ENCODE measurements at regions not wholly inside any gene's neighbourhood (a gene's known extent, or its start where the extent isn't known, plus 50 kb on each side); places are given as distances from the start of the nearest gene placed in this dataset.

DNA sequence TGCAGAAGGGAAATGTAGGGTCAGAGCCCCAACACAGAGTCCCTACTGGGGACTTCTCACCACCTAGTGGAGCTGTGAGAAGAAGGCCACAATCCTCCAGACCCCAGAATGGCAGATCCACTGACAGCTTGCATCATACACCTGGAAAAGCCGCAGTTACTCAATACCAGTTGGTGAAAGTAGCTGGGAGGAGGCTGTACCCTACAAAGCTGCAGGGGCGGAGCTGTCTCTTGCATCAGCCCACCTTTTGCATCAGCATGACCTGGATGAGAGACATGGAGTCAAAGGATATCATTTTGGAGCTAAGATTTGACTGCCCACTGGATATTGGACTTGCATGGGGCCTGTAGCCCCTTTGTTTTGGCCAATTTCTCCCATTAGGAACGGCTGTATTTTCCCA lies 237.3 kb downstream of the CALCRL start:
- Histone ChIP-seq H3K79me2 (ENCODE audit: insufficient read depth, low read length) (no peaks in the 10 kb centered on the region), H2AFZ (ENCODE audit: low read depth, low read length, severe bottlenecking) (no peak overlapping the region)

DNA sequence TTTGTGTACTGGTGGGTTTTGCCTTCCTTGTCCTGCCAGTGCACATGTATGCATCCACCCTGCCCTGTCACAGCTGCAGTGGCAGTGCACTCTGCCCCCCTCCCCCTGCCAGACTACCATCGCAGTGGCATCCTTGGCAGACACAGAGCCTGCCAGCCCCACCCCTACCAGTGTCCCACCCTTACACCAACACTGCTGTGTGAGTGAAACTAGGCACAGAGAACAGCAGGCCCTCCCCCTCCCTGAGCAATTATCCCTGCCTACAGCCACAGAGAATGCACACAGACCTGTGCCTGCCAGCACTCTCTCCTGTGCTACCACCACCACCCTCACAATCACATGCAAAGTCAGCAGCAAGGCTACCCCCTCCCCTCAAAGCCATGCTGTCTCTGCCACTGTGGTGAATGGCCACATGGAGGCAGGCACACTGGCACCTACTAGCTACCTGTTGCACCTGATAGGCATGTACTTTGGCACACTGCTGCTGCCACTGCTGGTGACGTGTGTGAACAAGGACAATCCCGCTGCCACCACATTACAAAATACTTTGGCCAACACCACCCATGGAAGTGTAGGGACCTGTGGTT lies 239.8 kb downstream of the CALCRL start:
- H3K27me3 ChIP-seq (ENCODE audit: low read length) = no peaks in the 10 kb centered on the region
- H4K20me1 ChIP-seq (ENCODE audit: low read depth, low read length) = no peaks in the 10 kb centered on the region
- H3K27ac ChIP-seq (ENCODE audit: low read depth, low read length) = no peak overlapping the region
- no peaks in the 10 kb centered on the region for H3K36me3 ChIP-seq (ENCODE audit: low read length)
- TF ChIP-seq EZH2phosphoT487 (conservative IDR thresholded peaks at IDR 0.05; ENCODE audit: low read length) = no peak
- TF ChIP-seq, protein P1, sequence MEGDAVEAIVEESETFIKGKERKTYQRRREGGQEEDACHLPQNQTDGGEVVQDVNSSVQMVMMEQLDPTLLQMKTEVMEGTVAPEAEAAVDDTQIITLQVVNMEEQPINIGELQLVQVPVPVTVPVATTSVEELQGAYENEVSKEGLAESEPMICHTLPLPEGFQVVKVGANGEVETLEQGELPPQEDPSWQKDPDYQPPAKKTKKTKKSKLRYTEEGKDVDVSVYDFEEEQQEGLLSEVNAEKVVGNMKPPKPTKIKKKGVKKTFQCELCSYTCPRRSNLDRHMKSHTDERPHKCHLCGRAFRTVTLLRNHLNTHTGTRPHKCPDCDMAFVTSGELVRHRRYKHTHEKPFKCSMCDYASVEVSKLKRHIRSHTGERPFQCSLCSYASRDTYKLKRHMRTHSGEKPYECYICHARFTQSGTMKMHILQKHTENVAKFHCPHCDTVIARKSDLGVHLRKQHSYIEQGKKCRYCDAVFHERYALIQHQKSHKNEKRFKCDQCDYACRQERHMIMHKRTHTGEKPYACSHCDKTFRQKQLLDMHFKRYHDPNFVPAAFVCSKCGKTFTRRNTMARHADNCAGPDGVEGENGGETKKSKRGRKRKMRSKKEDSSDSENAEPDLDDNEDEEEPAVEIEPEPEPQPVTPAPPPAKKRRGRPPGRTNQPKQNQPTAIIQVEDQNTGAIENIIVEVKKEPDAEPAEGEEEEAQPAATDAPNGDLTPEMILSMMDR (IDR thresholded peaks at IDR 0.05; ENCODE audit: insufficient read depth, low read length, poor library complexity, severe bottlenecking) = no peak
- H3F3A ChIP-seq (ENCODE audit: insufficient read depth) = no peaks in the 10 kb centered on the region
- H3K9me3 ChIP-seq (ENCODE audit: insufficient read depth, low read length) = no peaks in the 10 kb centered on the region
- H3K4me2 ChIP-seq (ENCODE audit: low read depth, low read length, poor library complexity, severe bottlenecking) = no peak overlapping the region
- no peaks in the 10 kb centered on the region for H3K9me2 ChIP-seq (replicated peaks; ENCODE audit: insufficient read depth, low read length)
- H3K9ac ChIP-seq (ENCODE audit: low read length) = no peak overlapping the region
- no peak overlapping the region for H3K4me3 ChIP-seq (ENCODE audit: insufficient read depth, low read length, poor library complexity, severe bottlenecking)
- no peak overlapping the region for H2AFZ ChIP-seq (ENCODE audit: low read depth, low read length, severe bottlenecking)
- H3K79me2 ChIP-seq (ENCODE audit: insufficient read depth, low read length) = no peaks in the 10 kb centered on the region

More for the DNA sequence above, 237.3 kb downstream of the CALCRL start:
- TF ChIP-seq EZH2phosphoT487 (conservative IDR thresholded peaks at IDR 0.05; ENCODE audit: low read length) = no peak
- TF ChIP-seq, protein P1 (IDR thresholded peaks at IDR 0.05; ENCODE audit: insufficient read depth, low read length, poor library complexity, severe bottlenecking) = no peak
- no peaks in the 10 kb centered on the region for H3K9me3 ChIP-seq (ENCODE audit: insufficient read depth, low read length)
- no peaks in the 10 kb centered on the region for H3K9me2 ChIP-seq (replicated peaks; ENCODE audit: insufficient read depth, low read length)
- no peak overlapping the region for H3K4me3 ChIP-seq (ENCODE audit: insufficient read depth, low read length, poor library complexity, severe bottlenecking)
- no peaks in the 10 kb centered on the region for H4K20me1 ChIP-seq (ENCODE audit: low read depth, low read length)
- H3K27ac ChIP-seq (ENCODE audit: low read depth, low read length) = no peak overlapping the region
- no peak overlapping the region for H3K4me2 ChIP-seq (ENCODE audit: low read depth, low read length, poor library complexity, severe bottlenecking)
- no peak overlapping the region for H3K9ac ChIP-seq (ENCODE audit: low read length)
- no peaks in the 10 kb centered on the region for H3F3A ChIP-seq (ENCODE audit: insufficient read depth)
- H3K36me3 ChIP-seq (ENCODE audit: low read length) = no peaks in the 10 kb centered on the region
- no peaks in the 10 kb centered on the region for H3K27me3 ChIP-seq (ENCODE audit: low read length)

DNA sequence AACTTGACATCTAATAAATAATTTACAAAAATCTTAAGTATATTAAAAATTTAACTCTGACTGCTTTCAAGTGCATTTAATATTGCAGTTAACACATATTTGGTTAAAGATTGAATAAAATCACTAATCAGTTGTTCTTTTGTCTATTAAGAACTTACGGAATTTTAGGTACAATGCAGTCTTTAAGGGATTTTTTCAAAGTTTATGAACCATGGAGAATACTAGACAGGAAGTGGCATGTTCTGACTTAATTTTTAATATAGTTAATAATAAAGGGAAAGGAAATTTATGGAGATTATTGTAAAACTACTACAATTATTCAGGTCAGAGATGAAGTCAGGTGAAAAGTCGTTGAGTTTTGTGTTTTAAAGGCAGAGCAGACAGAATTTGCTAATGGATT lies 240.9 kb downstream of the CALCRL start:
- Histone ChIP-seq H3K27me3 (ENCODE audit: low read length) (no peaks in the 10 kb centered on the region), H4K20me1 (ENCODE audit: low read depth, low read length) (no peaks in the 10 kb centered on the region), H3K4me2 (ENCODE audit: low read depth, low read length, poor library complexity, severe bottlenecking) (no peak overlapping the region), H3K9me2 (replicated peaks; ENCODE audit: insufficient read depth, low read length) (no peaks in the 10 kb centered on the region), H3K9me3 (ENCODE audit: insufficient read depth, low read length) (no peaks in the 10 kb centered on the region), H3K36me3 (ENCODE audit: low read length) (no peaks in the 10 kb centered on the region), H3K27ac (ENCODE audit: low read depth, low read length) (no peak overlapping the region), H3F3A (ENCODE audit: insufficient read depth) (no peaks in the 10 kb centered on the region), H3K4me3 (ENCODE audit: insufficient read depth, low read length, poor library complexity, severe bottlenecking) (no peak overlapping the region), H3K79me2 (ENCODE audit: insufficient read depth, low read length) (no peaks in the 10 kb centered on the region), H3K9ac (ENCODE audit: low read length) (no peak overlapping the region), H2AFZ (ENCODE audit: low read depth, low read length, severe bottlenecking) (no peak overlapping the region)
- no peak for TF ChIP-seq EZH2phosphoT487 (conservative IDR thresholded peaks at IDR 0.05; ENCODE audit: low read length)
- TF ChIP-seq, protein P1 (IDR thresholded peaks at IDR 0.05; ENCODE audit: insufficient read depth, low read length, poor library complexity, severe bottlenecking) = no peak
